EH (cell line): ENCODE measurements at regions not wholly inside any gene's neighbourhood (a gene's known extent, or its start where the extent isn't known, plus 50 kb on each side); places are given as distances from the start of the nearest gene placed in this dataset.
"Not testable (repeated sequence)": the region's sequence is repeated elsewhere in the genome, so short reads cannot be mapped to it uniquely, and the experiment has no call there.

Experiments
- DNase-seq: peaks from one replicate; pipeline ENCODE4 v3.0.0-alpha.2; 2015; ENCODE audit warnings: low read depth

DNA sequence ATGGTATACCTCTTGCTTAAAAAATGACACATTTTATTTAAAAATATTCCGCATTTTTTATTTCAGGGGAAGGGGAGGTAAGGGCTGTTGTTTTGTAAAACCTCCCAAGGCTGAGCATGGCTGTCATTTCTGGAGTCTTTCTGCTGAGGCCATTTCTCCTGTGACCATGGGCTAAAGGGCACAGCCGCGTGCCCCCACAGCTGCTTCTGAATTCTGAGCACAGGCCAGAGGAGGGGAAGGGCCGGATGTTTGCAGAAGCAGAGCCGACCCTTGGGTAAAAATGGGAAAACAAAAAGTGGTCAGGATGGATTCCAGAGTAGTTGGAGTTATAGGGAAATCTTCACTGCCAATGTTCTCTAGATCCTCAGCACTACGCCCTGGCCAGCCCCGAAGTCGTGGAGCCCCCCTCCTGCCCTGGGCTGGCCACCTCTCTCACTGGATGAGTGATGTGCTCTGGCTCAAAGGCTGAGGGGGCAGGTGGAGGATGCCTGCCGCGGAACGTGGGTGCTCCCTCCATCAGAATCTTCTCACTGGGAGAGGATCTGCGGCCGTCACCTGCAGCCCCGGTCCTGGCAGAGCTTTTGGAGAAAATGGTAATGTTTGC lies 131.3 kb upstream of the ZEB1 start:
- DNase-seq: no peak

DNA sequence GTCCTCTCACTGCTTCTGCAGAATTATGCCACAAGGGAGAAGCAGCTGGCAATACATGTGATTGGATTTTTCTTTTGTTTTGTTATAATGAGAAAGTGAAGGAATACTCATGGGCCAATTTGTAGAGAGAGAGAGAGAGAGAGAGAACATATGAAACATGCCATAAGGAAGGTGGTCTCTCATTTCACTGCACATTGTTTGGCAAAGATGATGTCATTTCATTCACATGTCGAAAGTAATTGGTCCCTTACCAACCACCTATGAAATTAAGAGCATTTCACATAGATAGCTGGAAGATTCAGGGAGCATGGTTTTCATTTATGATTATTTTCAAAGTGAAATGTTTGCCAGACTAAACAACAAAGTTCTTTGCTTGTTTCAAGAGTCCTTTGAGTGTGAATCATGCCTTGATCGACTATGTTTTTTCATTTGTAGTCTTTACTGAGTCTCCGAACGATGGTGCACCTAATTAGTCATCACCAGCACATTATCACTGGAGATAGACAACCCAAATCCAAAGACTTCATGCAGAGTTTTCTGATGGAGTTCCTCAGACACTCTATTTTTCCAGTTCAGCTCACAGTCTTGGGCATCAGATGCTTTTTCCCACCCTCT lies 130.1 kb upstream of the ZEB1 start:
- DNase-seq: peak; percentile 35

DNA sequence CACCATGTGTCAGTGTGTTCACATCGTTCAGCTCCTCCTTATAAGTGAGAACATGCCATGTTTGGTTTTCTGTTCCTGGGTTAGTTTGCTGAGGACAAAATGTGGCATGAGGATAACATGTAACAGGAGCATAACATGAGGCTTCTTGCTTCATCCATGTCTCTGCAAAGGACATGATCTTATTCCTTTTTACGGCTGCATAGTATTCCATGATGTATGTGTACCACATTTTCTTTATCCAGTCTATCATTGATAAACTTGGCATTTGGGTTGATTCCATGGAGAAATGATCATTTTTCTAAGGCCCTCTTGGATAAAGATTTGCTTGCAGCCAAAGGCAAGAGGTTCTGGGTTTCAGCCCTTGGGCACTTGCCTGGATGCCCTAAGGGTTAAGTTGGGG lies 128.5 kb upstream of the ZEB1 start:
- no peak for DNase-seq

DNA sequence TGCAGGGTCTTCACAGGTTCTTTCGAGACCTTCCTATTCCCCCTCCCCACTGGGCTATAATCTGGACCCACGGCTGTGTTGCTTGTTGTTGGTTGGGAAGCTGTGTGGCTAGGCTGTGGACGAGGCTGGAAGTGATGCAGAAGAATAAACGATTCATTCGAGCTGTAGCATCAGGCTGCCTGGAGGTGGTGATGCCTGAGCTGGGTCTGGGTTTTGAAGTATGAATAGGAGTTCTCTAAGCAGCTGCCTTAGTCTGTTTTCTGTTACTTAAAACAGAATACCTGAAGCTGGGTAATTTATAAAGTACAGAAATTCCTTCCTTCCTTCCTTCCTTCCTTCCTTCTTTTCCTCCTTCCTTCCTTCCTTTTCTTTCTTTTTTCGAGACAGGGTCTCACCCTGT lies 126.5 kb upstream of the ZEB1 start:
- no peak for DNase-seq

DNA sequence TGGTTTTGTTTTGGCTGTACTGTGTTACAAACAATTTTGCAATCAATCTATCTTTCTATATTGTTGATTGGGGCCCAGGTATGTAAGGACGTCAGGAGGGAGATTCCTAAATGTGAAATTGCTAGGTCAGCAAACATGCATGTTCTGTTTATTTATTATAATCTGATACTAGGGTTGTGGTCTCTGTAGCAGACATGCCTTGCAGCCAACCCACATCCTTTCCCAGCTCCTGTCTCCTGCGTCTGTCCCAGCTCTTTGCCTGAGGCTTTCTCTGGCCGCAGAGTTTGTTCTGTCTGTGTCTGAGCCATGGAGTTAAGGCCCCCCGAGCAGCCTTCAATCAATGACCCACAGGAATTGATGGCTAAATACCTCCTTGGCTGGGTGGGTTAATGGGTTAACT lies 124.0 kb upstream of the ZEB1 start:
- DNase-seq: peak; percentile 22

DNA sequence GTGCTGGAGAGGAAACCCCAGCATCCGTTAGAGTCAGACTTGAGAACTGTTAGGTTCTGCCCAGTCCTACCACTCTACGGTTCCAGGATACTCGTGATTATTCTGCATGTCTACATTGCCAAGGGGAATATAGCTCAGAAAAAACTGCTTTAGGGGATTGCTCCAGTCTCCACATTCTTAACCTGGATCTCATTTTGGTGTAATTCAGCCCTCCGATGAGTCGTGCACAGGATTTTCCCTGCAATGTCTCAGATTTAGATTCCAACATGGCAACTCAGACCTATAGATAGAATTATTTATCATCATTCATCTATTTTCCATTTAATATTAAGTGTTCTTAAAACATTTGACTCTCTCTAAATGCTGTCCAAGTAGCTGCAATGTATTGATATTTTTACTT lies 121.1 kb upstream of the ZEB1 start:
- DNase-seq: peak; percentile 54

DNA sequence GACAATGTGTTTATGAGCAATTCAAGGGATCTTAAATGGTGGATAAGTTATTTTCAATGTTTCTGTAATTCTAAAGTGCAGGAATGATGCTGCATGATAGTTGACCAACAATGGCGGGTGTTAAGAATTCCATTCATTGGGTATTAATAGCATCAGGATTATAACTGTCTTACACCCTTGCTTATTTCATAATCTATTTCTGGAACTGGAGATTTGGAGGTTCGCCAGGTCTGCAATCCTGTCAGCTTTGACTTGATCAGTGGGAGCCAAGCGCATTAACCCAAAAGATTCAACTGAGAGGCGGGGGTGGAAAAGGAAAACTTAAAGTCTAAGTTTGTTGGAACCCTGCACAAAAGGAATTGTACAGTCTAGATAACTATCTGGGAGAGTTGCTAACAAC lies 114.9 kb upstream of the ZEB1 start:
- DNase-seq: peak; percentile 49

DNA sequence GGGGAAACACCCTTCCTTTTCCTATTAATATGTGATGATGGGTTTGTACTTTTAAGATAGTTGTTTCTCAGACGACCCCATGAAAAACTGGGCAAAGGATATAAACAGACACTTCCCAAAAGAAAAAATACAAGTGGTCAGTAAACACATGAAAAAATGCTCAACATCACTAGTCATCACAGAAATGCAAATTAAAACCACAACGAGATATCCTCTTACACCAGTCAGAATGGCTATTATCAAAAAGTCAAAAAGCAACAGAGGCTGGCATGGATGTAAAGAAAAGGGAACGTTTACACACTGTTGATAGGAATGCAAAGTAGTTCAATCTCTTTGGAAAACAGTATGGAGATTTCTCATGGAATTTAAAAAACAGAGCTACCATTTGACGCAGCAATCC lies 111.4 kb upstream of the ZEB1 start:
- DNase-seq: peak; percentile 34

DNA sequence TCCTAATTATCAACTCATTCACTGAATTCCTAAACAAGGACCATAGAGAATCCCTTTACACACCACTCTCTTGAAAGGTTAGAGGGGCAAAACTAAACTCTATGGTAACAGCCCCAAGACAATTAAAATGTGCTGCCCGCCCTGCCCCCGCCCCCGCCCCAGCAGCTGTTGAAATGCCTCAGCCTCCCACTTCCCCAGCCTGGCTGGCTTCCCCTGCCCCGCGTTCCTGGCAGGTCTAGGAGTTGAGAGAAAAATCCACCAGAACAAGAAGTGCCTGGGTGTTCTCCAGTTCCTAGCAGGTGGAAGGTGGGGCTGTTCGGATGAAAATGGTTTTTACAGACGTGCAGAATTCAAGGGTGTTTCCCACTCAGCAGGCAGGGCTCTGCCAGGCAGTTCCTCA lies 109.5 kb upstream of the ZEB1 start:
- DNase-seq: no peak

DNA sequence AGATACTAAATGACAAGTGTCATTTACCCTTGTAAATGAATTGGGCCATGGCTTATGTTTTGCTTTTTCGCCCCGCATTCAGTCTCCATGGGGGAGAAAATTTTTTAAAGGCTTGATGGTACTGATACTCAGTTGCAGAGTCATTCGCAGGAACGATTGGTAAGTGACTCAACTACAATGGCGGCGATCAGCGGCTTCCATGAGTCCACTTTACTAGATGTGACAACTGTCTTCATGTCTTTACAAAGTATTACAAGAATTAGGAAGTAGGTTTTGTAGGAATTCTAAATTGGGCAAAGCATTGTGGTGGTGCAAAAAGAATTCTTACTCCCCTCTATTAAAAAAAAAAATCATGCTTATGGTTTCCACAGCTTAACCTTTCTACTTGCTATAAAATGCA lies 108.8 kb upstream of the ZEB1 start:
- no peak for DNase-seq

DNA sequence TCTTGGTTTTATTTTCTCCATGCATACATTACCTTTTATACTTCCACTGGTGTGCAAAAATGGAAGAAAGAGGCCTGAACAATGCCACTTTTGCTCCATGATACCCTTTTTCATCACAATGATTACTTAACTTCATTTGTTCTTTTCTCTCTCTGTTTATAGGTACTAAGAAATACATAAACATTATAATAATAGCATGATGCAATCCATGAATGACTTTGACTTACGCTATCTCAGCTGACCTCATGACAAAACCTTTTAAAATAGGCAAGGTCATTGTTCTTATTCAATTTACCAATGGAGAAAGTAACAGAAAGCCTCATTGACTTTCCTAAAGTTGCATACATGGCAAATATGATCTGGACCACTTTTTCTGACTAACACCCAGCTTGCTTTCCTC lies 105.1 kb upstream of the ZEB1 start:
- no peak for DNase-seq

DNA sequence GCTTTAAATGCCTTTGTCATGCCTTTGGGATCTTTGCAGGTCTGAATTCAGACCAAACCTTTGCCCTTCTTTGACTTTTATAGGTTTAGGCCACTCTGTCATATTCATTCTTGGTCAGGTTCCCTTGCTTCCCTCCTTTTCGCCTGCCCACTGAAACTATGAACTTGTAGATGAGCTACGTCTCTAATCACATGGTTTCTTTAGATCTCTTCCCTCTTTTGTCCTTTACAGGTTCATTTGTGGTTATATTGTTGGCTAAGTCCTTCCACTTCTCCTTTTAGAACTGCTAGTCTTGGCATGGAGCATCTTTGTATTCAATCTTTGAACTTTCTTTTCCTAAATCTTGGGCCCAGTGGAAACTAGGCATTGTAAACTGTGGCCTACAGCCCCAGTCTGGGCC lies 104.0 kb upstream of the ZEB1 start:
- no peak for DNase-seq

DNA sequence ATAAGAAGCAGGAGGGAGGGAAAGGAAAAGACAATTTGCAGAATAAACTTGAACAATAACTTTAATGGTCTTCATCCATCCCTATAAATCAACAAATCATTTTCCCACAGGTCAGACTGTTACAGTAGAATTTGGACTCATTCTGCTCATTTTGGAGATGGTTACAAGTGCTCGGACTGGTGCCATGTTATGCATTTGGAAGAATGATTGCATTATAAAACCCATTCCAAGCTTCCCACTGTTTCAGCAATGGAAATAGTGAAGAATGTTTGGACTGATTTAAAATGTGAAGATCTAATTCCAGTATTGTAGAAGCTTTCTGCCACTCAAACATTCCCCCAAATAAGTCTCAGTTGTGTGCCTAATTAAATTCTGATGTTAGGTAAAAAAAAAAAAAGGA lies 99.7 kb upstream of the ZEB1 start:
- no peak for DNase-seq

DNA sequence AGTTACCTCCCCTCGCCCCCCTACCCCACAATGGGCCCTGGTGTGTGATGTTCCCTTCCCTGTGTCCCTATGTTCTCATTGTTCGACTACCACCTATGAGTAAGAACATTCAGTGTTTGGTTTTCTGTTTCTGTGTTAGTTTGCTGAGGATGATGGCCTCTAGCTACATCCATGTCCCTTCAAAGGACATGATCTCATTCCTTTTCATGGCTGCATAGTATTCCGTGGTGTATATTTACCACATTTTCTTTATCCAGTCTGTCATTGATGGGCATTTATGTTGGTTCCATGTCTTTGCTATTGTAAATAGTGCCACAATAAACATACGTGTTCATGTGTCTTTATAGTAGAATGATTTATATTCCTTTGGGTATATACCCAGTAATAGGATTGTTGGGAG lies 90.2 kb upstream of the ZEB1 start:
- DNase-seq: not testable (repeated sequence)

DNA sequence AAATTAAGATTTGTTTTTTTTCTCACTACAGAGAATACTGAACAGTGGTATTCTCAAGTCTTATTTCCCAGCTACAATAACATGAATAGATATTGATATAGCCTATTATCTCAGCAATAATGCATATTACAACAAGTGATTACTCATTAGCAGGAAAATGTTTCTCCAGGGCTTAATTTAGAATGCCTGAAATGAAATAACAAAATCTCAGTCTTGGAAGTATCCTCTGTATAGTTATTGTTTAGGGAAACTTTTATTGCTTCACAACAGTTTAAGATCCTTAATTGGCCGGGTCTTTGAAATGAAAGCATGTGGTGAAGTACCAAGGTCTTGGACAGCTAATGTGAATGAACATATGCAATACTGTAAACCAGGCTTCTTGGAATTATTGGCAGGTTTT lies 79.1 kb upstream of the ZEB1 start:
- DNase-seq: no peak

DNA sequence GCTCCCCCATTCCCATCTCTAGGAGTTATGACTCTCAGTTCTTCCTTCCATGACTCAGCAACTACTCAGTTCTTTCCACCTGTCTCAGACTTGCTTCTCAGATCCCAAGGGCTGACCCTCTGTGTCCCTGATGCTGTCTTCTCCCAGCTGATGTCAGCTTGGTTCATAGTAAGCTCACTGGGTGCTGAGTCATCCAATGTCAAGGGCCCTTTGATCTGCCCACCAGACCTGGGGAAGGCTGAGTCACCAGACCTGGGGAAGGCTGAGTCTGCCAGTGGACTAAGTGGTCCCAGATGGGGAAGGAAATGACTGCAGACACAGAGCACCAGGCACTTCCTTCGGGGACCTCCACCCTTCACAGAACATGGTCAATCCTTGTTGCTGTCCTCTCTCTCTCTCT lies 76.1 kb upstream of the ZEB1 start:
- DNase-seq: peak; percentile 91

DNA sequence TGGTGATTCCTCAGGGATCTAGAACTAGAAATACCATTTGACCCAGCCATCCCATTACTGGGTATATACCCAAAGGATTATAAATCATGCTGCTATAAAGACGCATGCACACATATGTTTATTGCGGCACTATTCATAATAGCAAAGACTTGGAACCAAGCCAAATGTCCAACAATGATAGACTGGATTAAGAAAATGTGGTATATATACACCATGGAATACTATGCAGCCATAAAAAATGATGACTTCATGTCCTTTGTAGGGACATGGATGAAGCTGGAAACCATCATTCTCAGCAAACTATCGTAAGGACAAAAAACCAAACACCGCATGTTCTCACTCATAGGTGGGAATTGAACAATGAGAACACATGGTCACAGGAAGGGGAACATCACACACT lies 67.9 kb upstream of the ZEB1 start:
- not testable (repeated sequence) for DNase-seq

DNA sequence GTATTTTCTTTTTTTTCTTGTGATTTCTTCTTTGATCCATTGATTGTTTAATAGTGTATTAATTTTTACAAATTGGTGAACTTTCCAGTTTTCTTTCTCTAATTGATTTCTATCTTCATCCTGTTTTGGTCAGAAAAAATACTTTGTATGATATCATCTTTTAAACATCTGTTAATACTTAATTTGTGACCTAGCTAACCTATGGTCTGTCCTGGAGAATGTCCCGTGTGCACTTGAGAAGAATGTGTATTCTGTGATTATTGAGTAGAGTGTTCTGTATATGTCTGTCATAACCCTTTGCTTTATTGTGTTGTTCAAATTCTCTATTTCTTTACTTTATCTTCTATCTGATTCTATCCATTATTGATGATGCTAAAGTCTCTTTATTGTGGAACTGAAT lies 65.8 kb upstream of the ZEB1 start:
- no peak for DNase-seq

DNA sequence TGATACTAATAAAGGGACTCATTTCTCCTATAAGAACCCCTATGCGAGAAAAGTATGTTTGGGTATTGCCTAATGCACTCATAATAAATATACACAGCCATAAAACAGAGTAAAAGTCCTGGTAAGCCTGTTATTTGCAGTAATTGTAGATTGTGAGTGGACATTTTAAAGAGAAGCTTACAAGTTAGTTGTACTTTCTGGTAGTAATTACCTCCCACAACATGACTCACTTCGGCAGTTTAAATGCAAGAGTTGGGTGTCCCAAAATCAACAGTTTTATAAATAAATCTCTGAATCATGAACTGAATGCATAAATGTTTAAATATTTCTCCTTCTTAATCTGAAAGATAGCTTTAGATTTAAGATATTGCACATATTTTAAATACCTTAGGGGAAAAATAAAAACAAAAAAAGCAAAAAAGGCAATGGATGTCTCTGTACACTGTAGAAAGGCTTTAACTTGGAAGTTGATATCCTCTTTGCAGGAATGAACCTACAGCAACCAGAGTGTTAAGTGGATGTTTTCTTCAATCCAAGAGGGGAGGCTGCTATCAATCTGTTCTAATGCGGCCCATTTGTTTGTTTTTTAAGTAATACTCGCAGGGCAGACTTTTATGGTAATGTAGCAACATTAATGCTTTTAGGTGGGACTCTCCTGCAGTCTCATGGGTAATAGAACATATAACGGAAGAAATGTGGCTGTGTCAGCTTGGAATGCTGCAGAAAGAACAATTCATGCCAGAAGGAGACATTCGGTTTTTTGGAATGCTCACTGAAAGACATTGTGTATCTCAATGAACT lies 57.3 kb upstream of the ZEB1 start:
- peak; percentile 95 for DNase-seq

DNA sequence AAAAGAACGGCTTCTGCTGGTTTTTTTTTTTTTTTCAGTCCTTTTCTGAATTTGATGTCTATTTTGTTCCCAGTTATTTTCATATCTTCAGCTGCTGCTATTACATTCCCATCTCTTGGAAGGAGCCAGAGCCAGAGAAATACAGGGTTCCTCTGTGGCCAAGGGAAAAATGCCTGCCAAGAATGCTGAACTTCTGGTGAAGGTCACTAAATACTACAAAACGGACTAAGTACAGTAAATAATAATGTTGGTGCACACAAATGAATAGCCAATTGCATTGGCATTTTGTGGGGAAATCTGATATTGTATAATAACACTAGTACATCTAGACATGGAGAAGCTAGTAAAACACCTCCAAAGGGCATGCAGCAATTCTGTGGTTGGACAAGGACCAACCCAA lies 56.3 kb upstream of the ZEB1 start:
- DNase-seq: peak; percentile 84

DNA sequence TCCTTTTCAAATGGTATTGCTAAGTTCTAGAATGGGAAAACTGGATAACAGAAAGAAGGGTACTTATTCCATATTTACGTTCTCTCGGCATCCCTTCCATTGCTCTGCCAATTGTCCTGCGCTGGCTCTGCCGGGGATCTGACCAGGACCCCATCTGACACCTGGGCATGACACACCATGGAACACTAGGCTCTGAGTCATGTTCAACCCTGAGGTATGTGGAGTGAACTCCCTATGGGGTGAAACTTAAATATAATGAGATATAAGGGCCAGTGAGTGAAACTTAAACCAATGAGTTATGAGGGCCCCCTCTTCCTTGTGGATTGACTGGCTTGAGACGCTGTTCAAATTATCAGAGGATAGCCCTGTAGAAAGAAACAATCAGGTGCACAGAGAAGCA lies 55.1 kb upstream of the ZEB1 start:
- DNase-seq: no peak

DNA sequence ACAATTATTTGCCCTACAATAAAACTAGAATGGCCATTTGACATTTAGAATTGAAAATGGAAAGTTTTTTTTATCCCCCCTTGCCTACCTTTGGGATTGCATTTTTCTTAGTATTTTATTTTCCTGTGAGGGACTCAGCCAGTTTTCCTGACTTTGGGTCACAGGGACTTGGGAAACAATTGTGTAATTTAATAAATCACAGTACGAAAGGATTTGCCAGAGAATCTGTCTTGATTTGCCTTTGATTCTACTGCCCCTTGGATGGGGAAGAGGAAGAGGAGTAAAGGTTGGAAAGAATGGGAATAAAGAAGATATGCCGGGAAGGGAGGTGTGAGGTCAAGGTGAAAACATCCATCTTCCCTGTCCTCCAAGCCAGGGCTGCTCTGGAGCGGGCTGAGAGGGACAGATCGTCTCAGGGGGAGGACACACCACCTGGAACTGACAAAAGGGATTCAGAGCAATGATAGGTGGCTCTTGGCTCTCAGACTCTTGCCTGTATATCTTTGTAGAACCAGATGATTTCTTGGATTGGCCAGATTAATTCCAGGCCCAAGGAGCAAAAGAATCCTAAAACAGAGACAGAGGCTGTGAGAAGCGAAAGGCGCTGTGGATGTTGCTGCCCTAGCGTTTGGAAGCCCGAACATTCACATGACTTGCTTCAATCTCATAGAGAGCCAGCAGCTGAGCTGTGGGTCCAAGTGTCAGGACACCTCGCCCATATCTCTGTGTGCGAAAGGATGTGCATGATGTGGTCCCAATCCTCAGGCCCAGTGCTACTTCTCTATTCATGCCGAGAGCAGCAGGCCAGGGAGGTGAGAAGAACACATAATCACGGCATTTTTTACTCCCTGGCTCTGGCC lies 50.3 kb upstream of the ZEB1 start:
- no peak for DNase-seq
